CD4-positive, alpha-beta T cell treated with Interleukin-10 for 1 hour (primary cell): ENCODE measurements at regions not wholly inside any gene's neighbourhood (a gene's known extent, or its start where the extent isn't known, plus 50 kb on each side); places are given as distances from the start of the nearest gene placed in this dataset.

Experiments
- DNase-seq: peaks from one replicate; pipeline ENCODE4 v3.0.0-alpha.2; 2020

- DNase-seq: no peak
These were observed 217.2 kb downstream of the CHRM3 start for GRCh38 chr1:239603530-239603929.

DNA sequence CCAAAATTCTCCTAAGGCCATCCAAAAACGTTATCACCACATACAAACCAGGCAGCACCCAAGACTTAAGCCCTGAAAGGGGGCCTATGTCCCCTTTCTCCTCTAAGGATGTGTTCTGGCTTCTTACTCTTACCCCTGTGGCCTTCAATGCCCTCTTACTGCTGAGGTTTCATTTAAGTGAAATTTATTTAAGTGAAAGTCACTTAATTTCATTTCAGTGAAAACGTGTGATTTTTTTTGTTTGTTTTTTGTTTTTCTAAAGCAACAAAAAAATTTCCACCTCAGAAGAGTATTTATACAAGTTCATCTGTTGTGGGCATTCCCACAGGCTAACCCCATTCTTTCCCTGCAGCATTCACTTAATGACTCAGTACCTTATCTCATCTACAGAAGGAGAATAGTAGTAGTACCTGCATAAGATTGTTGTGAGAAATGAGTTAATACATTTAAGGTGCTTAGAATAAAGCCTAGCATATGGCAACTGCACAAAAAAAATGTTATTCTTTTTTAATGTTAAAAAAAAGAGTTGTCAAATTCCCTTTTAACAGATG, 220.6 kb downstream of the CHRM3 start:
- no peak for DNase-seq

DNA sequence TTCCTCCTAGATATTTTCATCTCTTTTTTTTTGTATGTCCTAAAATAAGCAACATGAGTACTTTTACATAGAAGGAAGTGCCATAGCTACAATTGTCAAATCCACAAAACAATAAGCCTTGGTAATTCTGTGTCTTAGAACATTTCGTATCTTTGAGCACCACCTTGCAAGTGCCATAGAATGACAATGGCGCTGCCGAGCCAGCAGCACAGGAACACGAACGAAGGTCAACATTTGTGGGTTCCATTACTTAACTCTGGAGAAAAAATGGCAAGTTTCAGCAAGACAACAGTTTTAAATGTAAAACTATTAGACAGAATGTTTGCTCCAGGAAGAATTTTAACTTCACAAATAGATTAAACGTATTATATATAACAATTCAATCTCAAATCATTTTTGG, 222.1 kb downstream of the CHRM3 start:
- no peak for DNase-seq

DNA sequence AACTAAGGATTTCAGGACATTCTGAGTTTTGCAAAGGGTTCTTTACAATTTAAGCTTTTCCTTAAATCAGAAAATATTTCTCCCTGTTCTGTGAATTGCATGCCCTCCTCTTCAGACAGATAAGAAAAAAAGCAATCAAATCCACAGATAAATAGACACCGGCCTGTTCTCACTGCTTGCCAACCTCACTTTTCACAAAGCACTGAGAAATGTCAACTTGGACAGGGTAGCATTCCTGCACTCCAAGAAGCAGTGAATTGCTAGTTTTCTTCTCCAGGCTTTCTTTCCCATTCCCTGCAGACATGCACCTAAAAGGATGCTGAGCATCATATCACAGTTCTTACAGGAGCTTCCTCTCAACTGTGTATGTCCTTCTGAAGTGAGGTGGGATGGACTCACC, 226.0 kb downstream of the CHRM3 start:
- DNase-seq: no peak

- no peak for DNase-seq
These were observed 230.3 kb downstream of the CHRM3 start for GRCh38 chr1:239616673-239617072.

GRCh38 chr1:239617259-239617658, 230.9 kb downstream of the CHRM3 start:
- no peak for DNase-seq

- DNase-seq: no peak
These were observed 231.4 kb downstream of the CHRM3 start for GRCh38 chr1:239617731-239618130.

DNA sequence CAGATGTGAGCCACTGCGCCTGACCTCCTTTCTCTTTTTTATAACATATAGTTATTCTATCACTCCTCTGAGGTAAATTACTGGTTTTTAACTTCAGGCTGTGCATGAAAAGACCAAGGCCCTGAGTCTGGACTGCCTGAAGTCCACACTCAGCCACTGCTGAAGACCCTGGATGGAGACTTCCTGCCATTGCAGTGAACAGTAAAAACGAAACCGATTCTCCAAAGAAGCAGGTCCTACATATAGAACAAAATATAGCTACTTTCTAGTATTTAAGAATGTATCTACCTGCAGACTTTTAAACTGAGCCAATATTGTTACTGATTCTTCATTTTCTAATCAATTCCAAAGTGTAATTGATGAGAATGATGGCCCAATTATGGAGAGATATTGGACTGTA, 232.8 kb downstream of the CHRM3 start:
- no peak for DNase-seq

GRCh38 chr1:239630767-239631166, 244.4 kb downstream of the CHRM3 start:
- no peak for DNase-seq

- DNase-seq: no peak
These were observed 247.1 kb downstream of the CHRM3 start for GRCh38 chr1:239633432-239633831.

- no peak for DNase-seq
These were observed 248.9 kb downstream of the CHRM3 start for GRCh38 chr1:239635276-239635675.

DNA sequence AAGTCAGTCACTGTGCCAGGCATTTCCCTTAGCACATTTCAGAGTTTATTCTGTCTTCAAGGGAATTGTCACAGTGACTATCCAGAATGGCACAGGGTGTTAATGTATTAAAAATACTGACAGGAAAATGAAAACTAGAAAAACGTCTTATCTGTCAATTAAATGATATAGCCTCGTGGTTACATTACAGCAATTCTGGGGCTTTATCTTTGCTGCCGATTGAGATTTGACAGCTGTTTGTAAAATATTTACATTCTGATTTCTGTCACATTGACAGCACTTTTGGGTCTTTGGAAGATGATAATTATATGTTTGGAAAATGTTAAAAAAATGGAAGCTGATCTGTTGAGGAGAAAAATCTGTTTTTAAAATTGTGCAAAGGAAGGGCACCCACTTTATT, 250.0 kb downstream of the CHRM3 start:
- no peak for DNase-seq

GRCh38 chr1:239644604-239645003, 258.2 kb downstream of the CHRM3 start:
- no peak for DNase-seq

DNA sequence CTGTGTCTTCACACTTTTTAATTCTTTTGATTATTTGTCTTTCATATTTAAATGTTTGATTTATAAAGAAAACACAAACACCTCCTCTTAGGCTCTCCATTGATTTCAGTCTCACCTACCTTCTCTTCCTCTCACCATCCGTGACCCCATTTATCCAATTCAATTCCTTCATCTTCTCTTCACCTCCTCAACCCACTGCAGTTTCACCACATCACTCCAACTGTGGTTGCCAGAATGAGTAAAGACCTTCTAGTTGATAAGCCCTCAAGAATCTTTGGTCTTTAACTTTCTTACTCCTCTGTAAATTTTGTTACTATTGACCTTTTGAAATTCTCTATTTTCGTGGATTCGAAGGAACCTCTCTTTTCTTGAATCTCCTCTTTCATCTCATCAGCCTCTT, 260.7 kb downstream of the CHRM3 start:
- DNase-seq: no peak

- DNase-seq: no peak
These were observed 261.7 kb downstream of the CHRM3 start for GRCh38 chr1:239647964-239648632.

DNA sequence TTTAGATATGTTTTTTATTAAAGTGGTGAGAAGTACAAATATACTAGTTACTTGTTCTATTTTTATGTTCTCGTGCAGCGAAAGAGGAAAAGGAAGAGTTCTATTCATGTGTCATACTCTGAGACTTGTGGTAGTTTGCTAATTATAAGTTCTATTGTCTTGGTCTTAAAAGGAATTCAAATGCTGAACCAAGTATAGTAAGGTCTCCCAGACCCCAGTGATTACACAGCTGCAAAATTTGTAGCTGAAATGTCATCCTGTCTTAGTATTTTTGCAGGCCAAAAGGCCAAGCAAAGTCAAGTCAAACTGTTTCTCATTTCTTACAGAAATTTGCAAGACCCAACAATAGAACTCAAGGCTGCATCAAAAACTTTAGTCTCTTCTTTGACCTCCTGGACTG, 268.7 kb downstream of the CHRM3 start:
- no peak for DNase-seq

- no peak for DNase-seq
These were observed 270.9 kb downstream of the CHRM3 start for GRCh38 chr1:239657291-239657690.

- DNase-seq: no peak
These were observed 276.6 kb downstream of the CHRM3 start for GRCh38 chr1:239662950-239663349.

- no peak for DNase-seq
These were observed 285.9 kb downstream of the CHRM3 start for GRCh38 chr1:239672256-239672655.

DNA sequence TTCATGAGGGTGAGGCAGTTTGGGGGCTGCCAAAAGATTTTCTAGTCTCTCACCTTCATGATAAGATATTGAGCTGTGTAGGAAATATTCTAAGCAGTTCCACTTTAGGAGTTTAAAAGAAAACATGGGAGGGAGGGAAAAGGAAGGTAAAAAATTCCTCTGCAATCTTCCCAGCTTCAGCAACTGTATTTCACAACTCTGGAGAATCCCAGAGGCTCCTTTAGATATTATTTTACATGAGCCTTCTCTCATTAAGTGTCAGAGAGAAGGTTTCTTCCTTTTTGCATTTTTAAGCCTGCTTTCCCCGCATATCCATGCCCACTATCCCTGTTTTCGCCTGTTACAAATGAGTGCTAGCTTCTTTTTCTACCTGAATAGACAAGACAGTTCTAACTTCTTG, 289.4 kb downstream of the CHRM3 start:
- no peak for DNase-seq

DNA sequence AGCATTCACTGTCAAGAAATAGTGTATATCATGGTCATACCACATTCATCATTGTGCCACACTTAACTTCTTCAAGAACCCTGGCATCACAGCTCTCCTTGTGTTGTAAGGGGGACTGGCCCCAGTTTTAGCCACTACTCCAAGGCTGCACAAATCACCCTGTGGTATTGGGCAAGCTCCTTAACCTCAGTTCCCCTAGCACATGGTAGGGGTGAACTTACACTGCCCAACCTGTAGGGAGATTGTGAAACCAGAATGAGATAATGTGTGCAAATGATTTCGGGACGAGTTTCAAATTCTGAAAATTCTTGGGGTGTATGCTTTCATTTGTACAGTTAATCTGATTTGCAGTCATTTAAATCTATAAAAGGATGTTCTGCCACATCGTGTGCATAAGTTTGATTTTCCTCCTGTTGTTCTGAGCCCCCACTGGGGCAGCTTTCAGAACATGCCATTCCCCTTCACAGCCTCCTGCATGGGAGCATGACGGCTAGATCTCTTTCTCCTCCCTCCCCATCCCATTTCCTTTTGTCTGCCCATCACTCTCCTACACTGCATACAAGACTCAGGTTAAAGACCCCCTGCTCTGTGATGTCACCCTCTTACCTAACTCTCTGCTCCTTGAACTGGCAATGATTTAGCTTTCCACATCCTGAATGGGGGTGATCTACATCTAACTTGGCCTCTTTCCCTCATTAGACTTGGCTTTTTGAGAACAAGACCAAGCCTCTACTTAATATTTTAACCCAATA, 290.3 kb downstream of the CHRM3 start:
- no peak for DNase-seq

DNA sequence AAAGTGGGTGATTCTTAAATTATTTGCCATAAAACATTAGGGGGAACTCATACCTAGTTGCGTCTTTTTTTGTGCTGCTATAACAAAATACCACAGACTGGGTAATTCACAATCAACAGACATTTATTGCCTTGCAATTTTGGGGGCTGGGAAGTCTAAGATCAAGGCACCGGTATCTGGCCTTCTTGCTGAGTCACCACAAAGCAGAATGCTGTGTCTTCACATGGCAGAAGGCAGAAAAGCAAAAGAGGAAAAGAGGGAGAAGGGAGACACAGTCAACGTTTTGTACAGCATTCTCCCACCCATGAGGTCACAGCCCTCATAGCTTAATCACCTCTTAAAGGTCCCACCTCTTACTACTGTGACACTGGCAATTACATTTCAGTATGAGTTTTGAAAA, 291.0 kb downstream of the CHRM3 start:
- DNase-seq: no peak

- DNase-seq: no peak
These were observed 291.8 kb downstream of the CHRM3 start for GRCh38 chr1:239678181-239678580.

DNA sequence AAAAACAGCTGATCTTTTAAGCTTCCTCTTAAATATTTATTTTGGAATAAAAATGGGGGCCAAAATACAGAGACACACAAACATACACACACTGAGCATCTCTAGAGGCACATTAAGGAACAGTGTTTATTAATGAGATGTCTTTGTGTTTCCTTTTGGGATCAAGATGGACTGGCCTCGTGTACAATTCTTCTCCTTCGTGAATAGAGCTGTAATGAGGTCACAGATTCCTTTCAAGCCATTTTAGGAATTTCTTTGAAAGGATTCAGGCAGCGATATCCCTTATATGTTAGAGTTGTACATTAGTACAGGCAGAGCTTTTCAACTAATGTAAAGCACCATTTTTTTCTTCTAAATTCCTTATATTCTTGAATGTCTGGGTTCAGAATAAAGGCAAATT, 295.7 kb downstream of the CHRM3 start:
- no peak for DNase-seq

DNA sequence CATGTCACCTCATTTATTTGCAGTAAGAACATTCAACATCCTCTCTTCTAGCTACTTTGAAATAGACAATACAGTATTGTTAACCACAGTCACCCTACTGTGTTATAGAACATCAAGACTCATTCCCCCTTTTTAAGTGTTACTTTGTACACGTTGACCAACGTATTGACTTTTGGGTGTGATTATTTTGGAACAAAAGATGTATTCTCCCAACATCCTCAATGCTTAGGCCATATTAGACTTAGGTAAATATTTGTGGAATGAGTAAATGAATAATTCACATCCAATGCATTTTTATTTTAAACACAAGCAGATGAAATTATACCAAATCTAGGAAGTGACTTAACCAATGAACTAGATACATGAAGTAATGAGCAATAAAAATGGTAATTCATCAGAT, 296.6 kb downstream of the CHRM3 start:
- DNase-seq: no peak
